ENCODE measurements at regions not wholly inside any gene's neighbourhood (a gene's known extent, or its start where the extent isn't known, plus 50 kb on each side); places are given as distances from the start of the nearest gene placed in this dataset.

DNA sequence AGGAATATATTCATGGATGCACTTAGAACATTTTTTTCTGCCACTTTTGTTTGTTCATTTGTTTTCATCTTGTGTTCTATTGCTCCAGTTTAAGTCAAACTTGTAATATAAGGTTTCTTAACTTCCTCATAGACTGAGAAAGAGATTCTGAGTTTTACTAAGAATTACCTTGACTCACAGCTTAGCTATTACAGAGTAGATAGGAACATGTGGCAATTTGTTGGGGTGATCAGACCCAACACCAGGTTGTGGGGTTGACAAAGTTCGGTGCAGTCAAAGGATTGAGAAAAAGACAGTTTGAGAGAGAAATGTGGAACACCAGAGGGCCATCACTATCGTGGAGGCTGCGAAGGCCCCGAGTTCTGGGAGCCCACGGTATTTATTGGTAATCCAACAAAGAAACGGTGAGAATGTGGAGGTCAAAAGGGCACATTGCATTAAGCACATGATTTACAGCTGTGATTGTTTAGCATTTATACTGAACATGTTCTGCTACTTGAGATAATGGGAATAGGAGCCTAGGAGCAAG is 2526.0 kb downstream of the PCDH9 start (continued):
- TF ChIP-seq, protein P1, sequence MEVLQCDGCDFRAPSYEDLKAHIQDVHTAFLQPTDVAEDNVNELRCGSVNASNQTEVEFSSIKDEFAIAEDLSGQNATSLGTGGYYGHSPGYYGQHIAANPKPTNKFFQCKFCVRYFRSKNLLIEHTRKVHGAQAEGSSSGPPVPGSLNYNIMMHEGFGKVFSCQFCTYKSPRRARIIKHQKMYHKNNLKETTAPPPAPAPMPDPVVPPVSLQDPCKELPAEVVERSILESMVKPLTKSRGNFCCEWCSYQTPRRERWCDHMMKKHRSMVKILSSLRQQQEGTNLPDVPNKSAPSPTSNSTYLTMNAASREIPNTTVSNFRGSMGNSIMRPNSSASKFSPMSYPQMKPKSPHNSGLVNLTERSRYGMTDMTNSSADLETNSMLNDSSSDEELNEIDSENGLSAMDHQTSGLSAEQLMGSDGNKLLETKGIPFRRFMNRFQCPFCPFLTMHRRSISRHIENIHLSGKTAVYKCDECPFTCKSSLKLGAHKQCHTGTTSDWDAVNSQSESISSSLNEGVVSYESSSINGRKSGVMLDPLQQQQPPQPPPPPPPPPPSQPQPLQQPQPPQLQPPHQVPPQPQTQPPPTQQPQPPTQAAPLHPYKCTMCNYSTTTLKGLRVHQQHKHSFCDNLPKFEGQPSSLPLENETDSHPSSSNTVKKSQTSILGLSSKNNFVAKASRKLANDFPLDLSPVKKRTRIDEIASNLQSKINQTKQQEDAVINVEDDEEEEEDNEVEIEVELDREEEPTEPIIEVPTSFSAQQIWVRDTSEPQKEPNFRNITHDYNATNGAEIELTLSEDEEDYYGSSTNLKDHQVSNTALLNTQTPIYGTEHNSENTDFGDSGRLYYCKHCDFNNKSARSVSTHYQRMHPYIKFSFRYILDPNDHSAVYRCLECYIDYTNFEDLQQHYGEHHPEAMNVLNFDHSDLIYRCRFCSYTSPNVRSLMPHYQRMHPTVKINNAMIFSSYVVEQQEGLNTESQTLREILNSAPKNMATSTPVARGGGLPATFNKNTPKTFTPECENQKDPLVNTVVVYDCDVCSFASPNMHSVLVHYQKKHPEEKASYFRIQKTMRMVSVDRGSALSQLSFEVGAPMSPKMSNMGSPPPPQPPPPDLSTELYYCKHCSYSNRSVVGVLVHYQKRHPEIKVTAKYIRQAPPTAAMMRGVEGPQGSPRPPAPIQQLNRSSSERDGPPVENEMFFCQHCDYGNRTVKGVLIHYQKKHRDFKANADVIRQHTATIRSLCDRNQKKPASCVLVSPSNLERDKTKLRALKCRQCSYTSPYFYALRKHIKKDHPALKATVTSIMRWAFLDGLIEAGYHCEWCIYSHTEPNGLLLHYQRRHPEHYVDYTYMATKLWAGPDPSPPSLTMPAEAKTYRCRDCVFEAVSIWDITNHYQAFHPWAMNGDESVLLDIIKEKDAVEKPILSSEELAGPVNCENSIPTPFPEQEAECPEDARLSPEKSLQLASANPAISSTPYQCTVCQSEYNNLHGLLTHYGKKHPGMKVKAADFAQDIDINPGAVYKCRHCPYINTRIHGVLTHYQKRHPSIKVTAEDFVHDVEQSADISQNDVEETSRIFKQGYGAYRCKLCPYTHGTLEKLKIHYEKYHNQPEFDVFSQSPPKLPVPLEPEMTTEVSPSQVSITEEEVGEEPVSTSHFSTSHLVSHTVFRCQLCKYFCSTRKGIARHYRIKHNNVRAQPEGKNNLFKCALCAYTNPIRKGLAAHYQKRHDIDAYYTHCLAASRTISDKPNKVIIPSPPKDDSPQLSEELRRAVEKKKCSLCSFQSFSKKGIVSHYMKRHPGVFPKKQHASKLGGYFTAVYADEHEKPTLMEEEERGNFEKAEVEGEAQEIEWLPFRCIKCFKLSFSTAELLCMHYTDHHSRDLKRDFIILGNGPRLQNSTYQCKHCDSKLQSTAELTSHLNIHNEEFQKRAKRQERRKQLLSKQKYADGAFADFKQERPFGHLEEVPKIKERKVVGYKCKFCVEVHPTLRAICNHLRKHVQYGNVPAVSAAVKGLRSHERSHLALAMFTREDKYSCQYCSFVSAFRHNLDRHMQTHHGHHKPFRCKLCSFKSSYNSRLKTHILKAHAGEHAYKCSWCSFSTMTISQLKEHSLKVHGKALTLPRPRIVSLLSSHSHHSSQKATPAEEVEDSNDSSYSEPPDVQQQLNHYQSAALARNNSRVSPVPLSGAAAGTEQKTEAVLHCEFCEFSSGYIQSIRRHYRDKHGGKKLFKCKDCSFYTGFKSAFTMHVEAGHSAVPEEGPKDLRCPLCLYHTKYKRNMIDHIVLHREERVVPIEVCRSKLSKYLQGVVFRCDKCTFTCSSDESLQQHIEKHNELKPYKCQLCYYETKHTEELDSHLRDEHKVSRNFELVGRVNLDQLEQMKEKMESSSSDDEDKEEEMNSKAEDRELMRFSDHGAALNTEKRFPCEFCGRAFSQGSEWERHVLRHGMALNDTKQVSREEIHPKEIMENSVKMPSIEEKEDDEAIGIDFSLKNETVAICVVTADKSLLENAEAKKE (CRISPR knock-in tag; IDR thresholded peaks at IDR 0.05), result no peak
- TF ChIP-seq ZNF331 (CRISPR knock-in tag; IDR thresholded peaks at IDR 0.05; ENCODE audit: low read depth), result no peak
- TF ChIP-seq ZNF114 (CRISPR knock-in tag; IDR thresholded peaks at IDR 0.05), result no peak
- TF ChIP-seq, protein P2, sequence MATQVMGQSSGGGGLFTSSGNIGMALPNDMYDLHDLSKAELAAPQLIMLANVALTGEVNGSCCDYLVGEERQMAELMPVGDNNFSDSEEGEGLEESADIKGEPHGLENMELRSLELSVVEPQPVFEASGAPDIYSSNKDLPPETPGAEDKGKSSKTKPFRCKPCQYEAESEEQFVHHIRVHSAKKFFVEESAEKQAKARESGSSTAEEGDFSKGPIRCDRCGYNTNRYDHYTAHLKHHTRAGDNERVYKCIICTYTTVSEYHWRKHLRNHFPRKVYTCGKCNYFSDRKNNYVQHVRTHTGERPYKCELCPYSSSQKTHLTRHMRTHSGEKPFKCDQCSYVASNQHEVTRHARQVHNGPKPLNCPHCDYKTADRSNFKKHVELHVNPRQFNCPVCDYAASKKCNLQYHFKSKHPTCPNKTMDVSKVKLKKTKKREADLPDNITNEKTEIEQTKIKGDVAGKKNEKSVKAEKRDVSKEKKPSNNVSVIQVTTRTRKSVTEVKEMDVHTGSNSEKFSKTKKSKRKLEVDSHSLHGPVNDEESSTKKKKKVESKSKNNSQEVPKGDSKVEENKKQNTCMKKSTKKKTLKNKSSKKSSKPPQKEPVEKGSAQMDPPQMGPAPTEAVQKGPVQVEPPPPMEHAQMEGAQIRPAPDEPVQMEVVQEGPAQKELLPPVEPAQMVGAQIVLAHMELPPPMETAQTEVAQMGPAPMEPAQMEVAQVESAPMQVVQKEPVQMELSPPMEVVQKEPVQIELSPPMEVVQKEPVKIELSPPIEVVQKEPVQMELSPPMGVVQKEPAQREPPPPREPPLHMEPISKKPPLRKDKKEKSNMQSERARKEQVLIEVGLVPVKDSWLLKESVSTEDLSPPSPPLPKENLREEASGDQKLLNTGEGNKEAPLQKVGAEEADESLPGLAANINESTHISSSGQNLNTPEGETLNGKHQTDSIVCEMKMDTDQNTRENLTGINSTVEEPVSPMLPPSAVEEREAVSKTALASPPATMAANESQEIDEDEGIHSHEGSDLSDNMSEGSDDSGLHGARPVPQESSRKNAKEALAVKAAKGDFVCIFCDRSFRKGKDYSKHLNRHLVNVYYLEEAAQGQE (IDR thresholded peaks at IDR 0.05; ENCODE audit: unreplicated experiment), result no peak

DNA sequence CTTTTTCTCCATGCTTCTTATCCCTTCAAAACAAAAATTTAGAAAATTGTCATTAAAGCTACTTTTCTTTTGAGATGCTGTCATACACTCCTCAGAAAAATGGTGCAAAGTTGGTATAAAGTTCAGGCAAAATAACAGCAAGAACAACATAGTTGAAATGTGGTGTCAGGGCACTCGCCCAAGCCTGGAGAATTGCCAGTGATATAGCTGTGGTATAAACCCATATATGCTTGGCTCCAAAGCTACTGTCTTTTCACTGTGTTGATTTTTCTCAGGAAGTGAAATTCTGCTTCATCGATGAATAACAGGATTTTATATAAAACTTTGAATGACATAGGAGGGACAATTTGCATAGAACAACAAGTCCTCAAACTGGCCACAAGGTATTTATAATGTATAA is 2532.9 kb downstream of the PCDH9 start:
- Histone ChIP-seq H3F3A (replicated peaks; ENCODE audit: low read depth) (no peaks in the 10 kb centered on the region), H3K4me2 (no peak overlapping the region), H3K9me2 (ENCODE audit: insufficient read depth) (no peaks in the 10 kb centered on the region), H2AFZ (no peak overlapping the region), H3K4me1 (ENCODE audit: insufficient read depth) (no peaks in the 10 kb centered on the region), H3K79me2 (replicated peaks; ENCODE audit: insufficient read depth) (no peaks in the 10 kb centered on the region), H3K4me3 (no peak overlapping the region), H3K27me3 (ENCODE audit: insufficient read depth) (no peaks in the 10 kb centered on the region), H3K27ac (ENCODE audit: low read depth) (no peak overlapping the region), H3K36me3 (ENCODE audit: insufficient read depth) (no peaks in the 10 kb centered on the region), H4K20me1 (replicated peaks; ENCODE audit: insufficient read depth) (no peaks in the 10 kb centered on the region)
- Mint-ChIP-seq H3K4me3 (no peak overlapping the region), H3K4me1 (no peaks in the 10 kb centered on the region), H3K27ac (no peak overlapping the region), H3K27me3 (ENCODE audit: insufficient read depth, low read depth, poor library complexity) (no peaks in the 10 kb centered on the region), H3K36me3 (ENCODE audit: low read depth) (peaks cover 5% of the 10 kb centered on the region; the same call in 2 of the 3 replicates), H3K9me3 (peaks cover 2% of the 10 kb centered on the region; the same call in 1 of the 3 replicates)
- ATAC-seq (no peak), DNase-seq (ENCODE audit: low spot score) (no peak)
- TF ChIP-seq, protein P3, sequence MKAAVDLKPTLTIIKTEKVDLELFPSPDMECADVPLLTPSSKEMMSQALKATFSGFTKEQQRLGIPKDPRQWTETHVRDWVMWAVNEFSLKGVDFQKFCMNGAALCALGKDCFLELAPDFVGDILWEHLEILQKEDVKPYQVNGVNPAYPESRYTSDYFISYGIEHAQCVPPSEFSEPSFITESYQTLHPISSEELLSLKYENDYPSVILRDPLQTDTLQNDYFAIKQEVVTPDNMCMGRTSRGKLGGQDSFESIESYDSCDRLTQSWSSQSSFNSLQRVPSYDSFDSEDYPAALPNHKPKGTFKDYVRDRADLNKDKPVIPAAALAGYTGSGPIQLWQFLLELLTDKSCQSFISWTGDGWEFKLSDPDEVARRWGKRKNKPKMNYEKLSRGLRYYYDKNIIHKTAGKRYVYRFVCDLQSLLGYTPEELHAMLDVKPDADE (IDR thresholded peaks at IDR 0.05), result no peak
- no peak for TF ChIP-seq ZNF114 (CRISPR knock-in tag; IDR thresholded peaks at IDR 0.05)
- no peak for TF ChIP-seq ZNF331 (CRISPR knock-in tag; IDR thresholded peaks at IDR 0.05; ENCODE audit: low read depth)
- no peak for TF ChIP-seq JUNB (IDR thresholded peaks at IDR 0.05; ENCODE audit: unreplicated experiment)

All from GM23338 (cell line).